GM19467 (cell line): ENCODE measurements at regions not wholly inside any gene's neighbourhood (a gene's known extent, or its start where the extent isn't known, plus 50 kb on each side); places are given as distances from the start of the nearest gene placed in this dataset.

Source experiments
- ATAC-seq: cut with Tn5 transposase; IDR thresholded peaks from one replicate; pipeline ENCODE4 v1.9.1; 2021; ENCODE audit warnings: mild to moderate bottlenecking, moderate library complexity; ENCODE audit not compliant: unreplicated experiment

DNA sequence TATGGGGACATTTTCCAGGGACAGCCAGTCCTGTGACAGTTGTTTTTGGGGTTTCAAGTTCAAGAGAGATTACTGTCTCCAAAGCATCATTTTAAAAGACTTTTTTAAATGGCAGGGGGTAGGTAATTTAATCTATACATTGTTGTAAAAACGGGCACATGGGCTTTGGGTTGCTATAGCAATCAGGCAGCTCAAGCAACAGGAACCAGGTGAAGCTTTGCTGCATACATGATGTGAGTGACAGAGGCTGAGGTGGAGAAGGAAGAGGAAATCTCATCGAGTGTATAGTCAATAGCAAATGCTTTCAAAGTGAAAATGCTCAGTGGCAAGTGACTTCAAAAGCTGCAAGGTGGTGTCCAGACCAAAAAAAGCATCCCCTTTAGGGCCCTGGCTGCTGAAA lies 277.4 kb upstream of the JAG1 start:
- no peak for ATAC-seq

GRCh38 chr20:10951904-10952303 lies 278.1 kb upstream of the JAG1 start:
- ATAC-seq = no peak

GRCh38 chr20:10953437-10953836 lies 279.6 kb upstream of the JAG1 start:
- ATAC-seq = no peak

- ATAC-seq = no peak
Observed at GRCh38 chr20:10954137-10954840, 280.5 kb upstream of the JAG1 start.

GRCh38 chr20:10954908-10955580 lies 281.2 kb upstream of the JAG1 start:
- ATAC-seq = no peak

DNA sequence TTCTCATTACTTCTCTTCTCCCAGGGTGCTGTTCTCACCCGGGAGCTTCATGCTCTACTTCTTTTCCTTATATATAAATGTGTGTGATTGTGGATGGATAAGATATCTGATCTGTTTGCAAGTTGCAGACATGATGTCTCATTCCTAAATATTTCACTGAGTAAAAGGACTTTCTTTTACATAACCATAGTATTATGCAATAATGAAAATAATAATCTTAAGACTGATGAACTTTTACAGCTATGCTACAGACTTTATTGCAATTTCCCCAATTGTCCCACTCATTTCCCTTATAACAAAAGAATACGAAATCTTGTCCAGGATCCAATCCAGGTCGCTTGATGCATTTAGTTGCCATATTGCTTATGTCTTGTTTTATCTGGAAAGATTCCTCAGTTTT lies 284.5 kb upstream of the JAG1 start:
- no peak for ATAC-seq

- no peak for ATAC-seq
Observed at GRCh38 chr20:10960416-10960815, 286.6 kb upstream of the JAG1 start.

DNA sequence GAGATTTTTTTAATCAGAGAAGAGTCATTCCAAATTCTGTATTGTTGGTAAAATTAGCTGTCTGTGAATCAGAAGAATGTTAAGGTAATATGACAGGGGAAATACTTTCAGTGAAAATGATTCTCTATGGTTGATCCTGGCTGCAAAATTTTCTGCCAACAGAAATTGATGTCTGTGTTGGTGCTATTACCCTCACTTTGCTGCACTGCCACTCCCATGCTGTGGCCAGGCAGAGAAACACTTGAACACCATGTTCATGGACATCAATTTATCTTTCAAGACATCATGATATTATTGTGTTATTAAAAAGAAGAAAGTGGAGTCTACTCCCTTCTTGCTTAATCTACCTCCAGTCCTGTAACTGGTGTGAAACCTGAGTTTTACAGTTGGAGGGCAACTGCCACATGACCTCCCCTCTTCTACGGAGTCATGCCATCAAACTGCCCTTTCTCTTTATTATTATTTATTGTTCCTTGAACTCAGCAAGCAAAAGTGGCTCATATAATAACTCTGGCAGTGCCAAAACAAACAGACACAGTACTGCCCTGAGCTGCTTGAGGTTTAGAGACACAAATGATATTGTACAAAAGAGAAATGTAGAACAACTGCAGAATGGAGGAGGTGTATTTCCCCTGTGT lies 288.0 kb upstream of the JAG1 start:
- no peak for ATAC-seq

GRCh38 chr20:10962937-10963336 lies 289.1 kb upstream of the JAG1 start:
- ATAC-seq = no peak

DNA sequence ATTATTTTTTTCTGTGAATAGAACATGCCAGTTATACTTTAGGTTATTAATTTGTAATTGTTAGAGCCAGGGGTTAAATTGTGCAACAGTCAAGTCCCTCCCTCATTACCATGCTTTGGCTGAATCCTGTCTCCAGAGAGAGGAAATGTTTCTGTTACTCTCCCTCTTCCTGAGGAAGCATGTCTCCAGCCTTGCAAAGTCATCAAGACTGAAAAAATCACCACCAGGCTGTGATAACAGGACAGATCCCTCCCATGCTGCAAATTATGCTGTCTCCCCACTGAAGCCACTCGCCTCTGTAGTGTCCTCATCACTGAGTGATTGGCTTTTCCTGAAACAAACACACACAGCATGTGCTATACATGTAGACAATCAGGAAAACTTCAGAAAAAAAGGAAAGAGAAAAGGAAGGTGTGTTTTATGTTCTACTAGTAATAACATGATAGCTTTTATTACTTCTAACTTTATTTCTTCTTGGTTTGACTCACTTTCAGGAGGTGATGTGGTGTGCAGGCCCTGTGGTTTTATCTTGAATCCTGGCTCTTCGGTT lies 290.0 kb upstream of the JAG1 start:
- no peak for ATAC-seq

- ATAC-seq = no peak
Observed at GRCh38 chr20:10965936-10966470, 292.2 kb upstream of the JAG1 start.

GRCh38 chr20:10970109-10970508 lies 296.3 kb upstream of the JAG1 start:
- no peak for ATAC-seq

- no peak for ATAC-seq
Observed at GRCh38 chr20:10971096-10971495, 297.3 kb upstream of the JAG1 start.

DNA sequence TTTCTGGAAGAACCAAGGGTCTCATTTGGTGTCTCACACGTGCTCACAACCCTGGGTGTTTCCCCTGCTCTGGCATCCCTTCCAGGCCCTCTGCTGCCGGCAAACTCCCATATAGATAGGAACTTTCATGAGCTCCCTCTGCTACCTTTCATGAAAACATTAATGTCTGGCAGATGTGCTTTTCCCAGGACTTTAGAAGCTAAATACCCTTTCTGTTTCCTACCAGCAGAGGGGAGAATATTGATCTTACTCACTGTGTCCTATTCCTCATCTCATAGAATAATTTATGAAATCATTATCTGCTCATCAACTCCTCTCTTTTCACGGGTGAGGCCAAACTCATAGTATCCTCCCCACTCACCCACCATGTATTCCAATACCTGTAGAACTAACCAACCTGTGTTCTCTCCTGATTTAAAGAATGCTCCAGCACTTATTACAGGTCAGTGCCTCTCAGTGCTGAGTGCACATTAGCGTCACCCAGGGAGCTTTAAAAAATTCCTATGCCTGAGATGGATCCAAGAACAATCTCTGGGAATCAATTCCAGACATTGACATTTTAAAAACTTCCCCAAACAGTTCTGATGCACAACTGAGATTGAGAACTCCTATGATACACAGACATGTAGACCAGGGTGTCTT lies 298.5 kb upstream of the JAG1 start:
- ATAC-seq = no peak

GRCh38 chr20:10976051-10976450 lies 302.3 kb upstream of the JAG1 start:
- ATAC-seq = no peak

DNA sequence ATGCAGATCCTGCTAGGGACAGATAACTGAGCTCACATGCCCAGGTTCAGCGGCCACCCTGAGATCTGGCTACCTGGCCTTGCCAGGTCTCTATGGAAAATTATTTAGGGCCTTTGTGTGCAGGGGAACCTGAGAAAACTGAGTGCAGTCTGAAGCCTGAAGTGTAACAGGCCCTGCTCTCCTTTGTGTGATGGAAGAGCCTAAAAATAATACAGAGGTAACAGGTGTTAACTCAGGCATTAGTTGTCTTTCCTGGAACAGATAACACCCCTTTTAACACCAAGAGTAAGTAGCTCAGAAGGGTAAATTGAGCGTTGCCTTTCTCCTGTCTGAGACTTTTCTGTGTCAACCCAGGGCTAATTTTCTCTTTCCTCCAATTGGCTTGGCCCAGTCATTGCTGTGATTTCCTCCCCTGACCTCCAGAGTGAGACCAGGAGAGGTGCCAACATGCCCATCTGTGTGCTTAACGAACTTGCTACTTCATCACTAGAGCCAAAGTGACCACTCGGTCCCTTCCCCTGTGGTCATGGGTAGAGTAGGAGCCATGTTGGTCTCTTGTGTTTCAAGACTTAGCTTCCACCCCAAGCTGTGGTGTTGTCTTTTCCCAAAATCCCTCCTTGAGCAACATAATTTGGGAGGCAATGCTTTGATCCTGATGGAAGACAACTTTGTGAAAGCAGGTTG lies 304.4 kb upstream of the JAG1 start:
- ATAC-seq = no peak

GRCh38 chr20:10978713-10979112 lies 304.9 kb upstream of the JAG1 start:
- ATAC-seq = no peak

GRCh38 chr20:10982692-10983091 lies 308.9 kb upstream of the JAG1 start:
- ATAC-seq = no peak

DNA sequence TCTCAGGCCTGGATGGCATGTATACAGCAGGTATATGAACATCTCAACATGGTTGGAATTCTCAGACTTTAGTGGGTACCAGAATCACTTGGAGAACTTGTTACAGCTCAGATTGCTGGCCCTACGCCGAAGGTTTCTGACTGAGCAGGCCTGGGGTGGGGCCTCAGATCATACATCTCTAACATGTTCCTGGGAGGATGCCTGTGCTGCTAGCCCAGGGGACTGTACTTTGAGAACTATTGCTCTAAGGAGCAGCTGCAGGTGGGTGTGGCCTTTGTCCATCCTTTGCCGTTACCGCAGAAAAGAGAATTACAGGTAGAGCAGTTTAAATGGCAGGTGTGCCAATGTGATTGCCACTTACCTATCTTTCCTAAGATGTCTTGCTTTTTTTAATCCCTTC lies 310.5 kb upstream of the JAG1 start:
- no peak for ATAC-seq

GRCh38 chr20:10984913-10985312 lies 311.1 kb upstream of the JAG1 start:
- ATAC-seq = no peak

DNA sequence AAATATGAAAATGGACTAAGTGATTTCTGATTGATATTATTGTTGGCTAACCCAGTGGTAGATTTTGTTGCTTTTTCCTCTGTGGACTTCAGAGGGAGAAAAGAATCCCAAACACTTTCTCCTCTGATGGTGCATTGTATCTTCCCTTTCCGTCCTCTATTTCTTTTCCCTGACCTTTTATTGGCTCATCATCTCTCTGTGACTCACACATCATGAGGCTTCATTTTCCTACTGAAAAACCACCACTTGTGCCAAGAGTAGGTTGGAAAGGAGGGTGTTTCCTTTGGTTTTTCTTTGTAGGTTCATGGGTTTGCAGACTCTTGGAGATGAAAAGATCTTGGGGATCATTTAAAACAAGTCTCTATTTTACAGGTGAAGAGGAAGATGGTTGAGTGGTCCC lies 311.7 kb upstream of the JAG1 start:
- ATAC-seq = no peak
